K562 (cell line): ENCODE measurements at regions not wholly inside any gene's neighbourhood (a gene's known extent, or its start where the extent isn't known, plus 50 kb on each side); places are given as distances from the start of the nearest gene placed in this dataset.

ENCODE experiments used
- ATAC-seq: fragments of 200-7000 bp; cut with Tn5 transposase; 3 replicates; pipeline ENCODE4 v1.9.1; 2020; ENCODE audit warnings: moderate library complexity
- BruUV-seq: library from RNA; stranded (reverse); fragments of 400-500 nt; replicated peaks from 2 replicates; lab custom pipeline; 2021; lab: Mats Ljungman, UMichigan
- CTCF ChIA-PET: fragments of 300-600 bp; formaldehyde crosslinking; extraction: SDS; loops from one replicate; lab custom pipeline; 2021; ENCODE audit warnings: low intra/inter-chr PET ratio; lab: Yijun Ruan, JAX
- POLR2A ChIA-PET: fragments of 300-600, 350-650 bp; sonication (Branson Sonifier 250); formaldehyde crosslinking; extraction: SDS; loops from one replicate; lab custom pipeline; 2021; ENCODE audit warnings: antibody characterized with exemption, inconsistent platforms; lab: Yijun Ruan, JAX
- DNase-seq, 4 experiments: peaks; one replicate each; pipeline versions ENCODE4 v3.0.0 to v3.0.0-alpha.2; 2011 to 2018; ENCODE audit warnings: low spot score in 3 of 4, mixed read lengths in 3 of 4; ENCODE audit errors: extremely low read depth in 1 of 4
- FAIRE-seq: peaks from 2 replicates; lab custom pipeline; 2011; peaks lifted over from hg19 to GRCh38; lab: Jason Lieb, UNC
- H2AFZ ChIP-seq: 2 replicates; pipeline ENCODE4 v1.6.0; 2011; ENCODE audit warnings: low read depth, low read length, control low read depth, inconsistent platforms
- H3K27ac ChIP-seq: fragments of 200-600 bp; 3 replicates; pipeline ENCODE4 v1.8.0; 2011; ENCODE audit warnings: low read depth, mild to moderate bottlenecking, control low read depth, inconsistent platforms, low read length, moderate library complexity, mixed read lengths; ENCODE audit errors: extremely low read depth
- H3K27me3 ChIP-seq, 2 experiments: fragments of 300-600 bp in 1 of 2; 2 replicates in 1 of 2; 3 replicates in 1 of 2; pipeline versions ENCODE4 v1.6.0 to v1.8.0; 2011; ENCODE audit warnings: inconsistent platforms in 2 of 2, low read length in 2 of 2, mild to moderate bottlenecking in 1 of 2, mixed read lengths in 1 of 2, moderate library complexity in 1 of 2; ENCODE audit not compliant: control insufficient read depth in 2 of 2, insufficient read depth in 2 of 2
- H3K36me3 ChIP-seq: fragments of 300-600 bp; 3 replicates; pipeline ENCODE4 v1.8.0; 2011; ENCODE audit warnings: mild to moderate bottlenecking, low read length, inconsistent platforms; ENCODE audit not compliant: control insufficient read depth, insufficient read depth
- H3K4me1 ChIP-seq, 2 experiments: fragments of 200-600 bp in 1 of 2; replicated peaks in 1 of 2; 2 replicates in 1 of 2; 3 replicates in 1 of 2; pipeline versions ENCODE4 v1.5.1 to v1.8.0; 2011; ENCODE audit warnings: inconsistent platforms in 2 of 2, low read length in 2 of 2, mild to moderate bottlenecking in 1 of 2, mixed read lengths in 1 of 2, moderate library complexity in 1 of 2; ENCODE audit not compliant: control insufficient read depth in 2 of 2, insufficient read depth in 2 of 2
- H3K4me2 ChIP-seq: 2 replicates; pipeline ENCODE4 v1.6.1; 2011; ENCODE audit warnings: low read length, control low read depth, inconsistent platforms, mixed read lengths; ENCODE audit not compliant: insufficient read depth
- H3K4me3 ChIP-seq: fragments of 200-600 bp; sonication (generic), shearing (Covaris generic); 2 replicates; pipeline ENCODE4 v1.5.1; 2016; ENCODE audit warnings: control low read depth, inconsistent platforms
- H3K79me2 ChIP-seq: fragments of 200-600 bp; 3 replicates; pipeline ENCODE4 v1.8.0; 2011; ENCODE audit warnings: low read length, inconsistent platforms; ENCODE audit not compliant: control insufficient read depth, insufficient read depth
- H3K9ac ChIP-seq, 2 experiments: 2 replicates each; pipeline versions ENCODE4 v1.6.0 to v1.6.1; 2011; ENCODE audit warnings: low read depth in 2 of 2, low read length in 2 of 2, control low read depth in 1 of 2, inconsistent platforms in 1 of 2, mild to moderate bottlenecking in 1 of 2, mixed read lengths in 1 of 2; ENCODE audit not compliant: insufficient read depth in 1 of 2
- H3K9me1 ChIP-seq: one replicate; pipeline ENCODE4 v1.6.0; 2011; ENCODE audit warnings: inconsistent platforms, mild to moderate bottlenecking, low read length, moderate library complexity; ENCODE audit not compliant: control insufficient read depth, insufficient read depth
- H3K9me3 ChIP-seq: replicated peaks from 2 replicates; pipeline ENCODE4 v1.5.1; 2011; ENCODE audit warnings: low read depth, low read length, inconsistent platforms; ENCODE audit not compliant: control insufficient read depth, insufficient read depth
- H4K20me1 ChIP-seq: replicated peaks from 2 replicates; pipeline ENCODE4 v1.6.1; 2011; ENCODE audit warnings: low read length, inconsistent platforms, mixed read lengths; ENCODE audit not compliant: control insufficient read depth, insufficient read depth
- ATF2 ChIP-seq: sonication (generic); formaldehyde crosslinking; IDR thresholded peaks from 2 replicates; pipeline ENCODE4 v1.8.1; 2022; ENCODE audit warnings: missing genetic modification reagents
- KAT7 ChIP-seq: sonication (generic); formaldehyde crosslinking; IDR thresholded peaks from 2 replicates; pipeline ENCODE4 v1.8.0; 2022; ENCODE audit warnings: missing genetic modification reagents, mild to moderate bottlenecking, borderline replicate concordance
- RBM39 ChIP-seq: fragments of 200-400 bp; formaldehyde crosslinking; optimal IDR thresholded peaks from 2 replicates; pipeline ENCODE3; 2018; ENCODE audit warnings: low read depth, low read length
- ZBED1 ChIP-seq: IDR thresholded peaks from 2 replicates; pipeline ENCODE4 v1.6.1; 2014
- WGBS: fragments of 100-300 bp; shearing (Covaris generic); methylation state at CpG from one replicate; pipeline ENCODE4 v1.1.6; 2016; ENCODE audit warnings: low coverage, mixed read lengths; ENCODE audit not compliant: insufficient coverage; ENCODE audit errors: missing lambda C conversion rate; 5-methylcytosine and 5-hydroxymethylcytosine counted together
- in situ Hi-C: fragments of 300-500 bp; cut with MboI; formaldehyde crosslinking; loops from 4 replicates; pipeline ENCODE4 v1.15.0; 2018; ENCODE audit warnings: inconsistent platforms, mixed read lengths
- intact Hi-C: fragments of 100-400 bp; cut with micrococcal nuclease; formaldehyde crosslinking; loops from 2 replicates; pipeline ENCODE4 v1.14.2; 2022
- TF ChIP-seq, protein P1 (sequence below): sonication (generic); formaldehyde crosslinking; IDR thresholded peaks from 2 replicates; pipeline ENCODE4 v1.8.0; 2022; ENCODE audit warnings: missing genetic modification reagents, mild to moderate bottlenecking, borderline replicate concordance

DNA sequence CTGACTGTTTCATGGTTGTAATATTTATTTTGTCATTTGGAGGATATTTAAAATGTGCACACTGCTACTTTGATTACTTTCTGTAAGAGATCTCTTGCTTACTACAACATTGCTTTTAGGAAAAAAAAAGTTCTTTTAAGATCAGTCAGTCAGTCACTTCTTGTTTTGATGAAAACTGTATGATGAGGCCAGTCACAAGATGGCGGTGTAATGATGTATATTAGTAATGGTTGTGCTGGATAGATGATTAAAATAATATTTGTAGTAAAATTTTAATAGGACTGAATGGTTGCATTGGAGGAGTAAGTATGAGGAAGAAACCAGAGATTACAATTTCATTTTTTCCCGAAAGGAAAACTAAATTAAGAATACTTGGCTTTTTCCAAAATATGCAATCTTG, 2411.1 kb downstream of the PCDH9 start:
- no peak for ATAC-seq
- Histone ChIP-seq H3K9me1 (no peaks in the 10 kb centered on the region), H3K79me2 (no peaks in the 10 kb centered on the region), H3K4me3 (no peak overlapping the region), H2AFZ (no peak overlapping the region), H3K27me3 (no peaks in the 10 kb centered on the region), H3K36me3 (no peaks in the 10 kb centered on the region), H3K4me1 (no peaks in the 10 kb centered on the region), H3K27ac (no peak overlapping the region), H3K4me2 (no peak overlapping the region)
- ChIA-PET CTCF (no interaction called here), POLR2A (no interaction called here)
- BruUV-seq = no TSS peak
- DNase-seq = no peak
- intact Hi-C loops (no loop called here), in situ Hi-C loops (no loop called here)
- TF ChIP-seq ZBED1 (no peak), KAT7 (no peak), RBM39 (no peak), ATF2 (CRISPR knock-in tag) (no peak)
- TF ChIP-seq, protein P1, sequence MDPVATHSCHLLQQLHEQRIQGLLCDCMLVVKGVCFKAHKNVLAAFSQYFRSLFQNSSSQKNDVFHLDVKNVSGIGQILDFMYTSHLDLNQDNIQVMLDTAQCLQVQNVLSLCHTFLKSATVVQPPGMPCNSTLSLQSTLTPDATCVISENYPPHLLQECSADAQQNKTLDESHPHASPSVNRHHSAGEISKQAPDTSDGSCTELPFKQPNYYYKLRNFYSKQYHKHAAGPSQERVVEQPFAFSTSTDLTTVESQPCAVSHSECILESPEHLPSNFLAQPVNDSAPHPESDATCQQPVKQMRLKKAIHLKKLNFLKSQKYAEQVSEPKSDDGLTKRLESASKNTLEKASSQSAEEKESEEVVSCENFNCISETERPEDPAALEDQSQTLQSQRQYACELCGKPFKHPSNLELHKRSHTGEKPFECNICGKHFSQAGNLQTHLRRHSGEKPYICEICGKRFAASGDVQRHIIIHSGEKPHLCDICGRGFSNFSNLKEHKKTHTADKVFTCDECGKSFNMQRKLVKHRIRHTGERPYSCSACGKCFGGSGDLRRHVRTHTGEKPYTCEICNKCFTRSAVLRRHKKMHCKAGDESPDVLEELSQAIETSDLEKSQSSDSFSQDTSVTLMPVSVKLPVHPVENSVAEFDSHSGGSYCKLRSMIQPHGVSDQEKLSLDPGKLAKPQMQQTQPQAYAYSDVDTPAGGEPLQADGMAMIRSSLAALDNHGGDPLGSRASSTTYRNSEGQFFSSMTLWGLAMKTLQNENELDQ (CRISPR knock-in tag) = no peak
- TF ChIP-seq, all 486 proteins: peak for 0
- Histone ChIP-seq H3K9me3 (no peaks in the 10 kb centered on the region), H4K20me1 (no peaks in the 10 kb centered on the region), H3K9ac (no peak overlapping the region)
- 8% methylated on average over 2 of the region's 2 CpGs for WGBS
- no peak for FAIRE-seq
